ENCODE measurements at regions not wholly inside any gene's neighbourhood (a gene's known extent, or its start where the extent isn't known, plus 50 kb on each side); places are given as distances from the start of the nearest gene placed in this dataset.

DNA sequence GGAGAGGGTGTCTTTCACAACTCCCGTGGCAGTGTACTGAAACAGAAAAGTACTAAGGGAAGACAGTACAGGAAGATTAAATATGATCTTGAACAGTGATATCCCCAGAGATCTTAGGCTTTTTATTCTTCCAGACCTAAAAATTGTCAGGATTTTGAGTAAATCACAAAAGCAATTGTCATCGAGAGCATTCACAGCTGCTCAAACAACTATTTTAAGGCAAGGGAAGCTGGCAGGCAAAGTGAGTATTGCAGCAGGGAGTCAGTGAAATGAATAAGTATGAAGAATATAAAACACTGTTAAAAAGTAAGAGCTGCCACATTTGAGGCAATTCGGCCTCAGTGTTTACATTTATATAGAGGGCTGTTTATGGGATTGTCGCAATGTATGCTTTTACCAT is 479.0 kb downstream of the CAAP1 start:
- no peak for TF ChIP-seq CTCF (IDR thresholded peaks at IDR 0.05; ENCODE audit: low read depth, low read length)
- TF ChIP-seq POLR2A (IDR thresholded peaks at IDR 0.05; ENCODE audit: extremely low read depth, insufficient read length): no peak
- no peak for TF ChIP-seq MAX (IDR thresholded peaks at IDR 0.05; ENCODE audit: low read depth, low read length)
